Aorta (tissue), 5 donors: ENCODE measurements at regions not wholly inside any gene's neighbourhood (a gene's known extent, or its start where the extent isn't known, plus 50 kb on each side); places are given as distances from the start of the nearest gene placed in this dataset.

ENCODE experiments used
- ATAC-seq: fragments of 200-7000 bp; cut with Tn5 transposase; one replicate; pipeline ENCODE4 v1.9.1; 2022; ENCODE audit warnings: moderate library complexity; ENCODE audit not compliant: low FRiP score
- DNase-seq, 2 donors: peaks; one replicate each; pipeline ENCODE4 v3.0.0-alpha.2; 2020
- H3K27ac ChIP-seq, 2 donors: one replicate each; pipeline ENCODE4 v1.5.1; 2013; ENCODE audit warnings: low read length in 2 of 2, mild to moderate bottlenecking in 2 of 2, moderate library complexity in 2 of 2, control low read depth in 1 of 2, inconsistent platforms in 1 of 2, low read depth in 1 of 2
- H3K27me3 ChIP-seq, 2 donors: one replicate each; pipeline ENCODE4 v1.6.1; 2013; ENCODE audit warnings: control low read depth in 1 of 2, low read length in 1 of 2, mild to moderate bottlenecking in 1 of 2, moderate library complexity in 1 of 2; ENCODE audit not compliant: insufficient read depth in 2 of 2, control insufficient read depth in 1 of 2
- H3K36me3 ChIP-seq, 2 donors: one replicate each; pipeline ENCODE4 v1.6.1; 2013; ENCODE audit warnings: control low read depth in 1 of 2, low read length in 1 of 2, mild to moderate bottlenecking in 1 of 2; ENCODE audit not compliant: insufficient read depth in 2 of 2, control insufficient read depth in 1 of 2
- H3K4me1 ChIP-seq, 2 donors: one replicate each; pipeline ENCODE4 v1.6.1; 2013; ENCODE audit warnings: low read length in 2 of 2, control low read depth in 1 of 2, mild to moderate bottlenecking in 1 of 2, moderate library complexity in 1 of 2; ENCODE audit not compliant: insufficient read depth in 2 of 2, control insufficient read depth in 1 of 2
- H3K4me3 ChIP-seq, 2 donors: one replicate each; pipeline ENCODE4 v1.5.1; 2013; ENCODE audit warnings: low read length in 2 of 2, control low read depth in 1 of 2, mild to moderate bottlenecking in 1 of 2
- H3K9me3 ChIP-seq: one replicate; pipeline ENCODE4 v1.6.1; 2013; ENCODE audit warnings: mild to moderate bottlenecking, low read length; ENCODE audit not compliant: control insufficient read depth
- whole genome bisulfite sequencing, 2 donors: extraction: QIAGEN DNeasy Blood & Tissue Kit; methylation state at CpG; one replicate each; pipeline ENCODE4 v1.1.7; 2013; 5-methylcytosine and 5-hydroxymethylcytosine counted together
- intact Hi-C, 2 donors: fragments of 100-400 bp; cut with DNase I; formaldehyde crosslinking; loops; one replicate each; pipeline versions ENCODE4 v1.14.2 to v1.15.0; 2022
- donor health status: healthy with polysubstance abuse.
- donor health status: Bipolar disorder and iron deficiency.
- donor health status: DM: no; HTN: no; CAD: no.
- donor health status: DM: no; HTN: no; CAD: no.
- donor health status: DM: yes; HTN: yes; CAD: no.

DNA sequence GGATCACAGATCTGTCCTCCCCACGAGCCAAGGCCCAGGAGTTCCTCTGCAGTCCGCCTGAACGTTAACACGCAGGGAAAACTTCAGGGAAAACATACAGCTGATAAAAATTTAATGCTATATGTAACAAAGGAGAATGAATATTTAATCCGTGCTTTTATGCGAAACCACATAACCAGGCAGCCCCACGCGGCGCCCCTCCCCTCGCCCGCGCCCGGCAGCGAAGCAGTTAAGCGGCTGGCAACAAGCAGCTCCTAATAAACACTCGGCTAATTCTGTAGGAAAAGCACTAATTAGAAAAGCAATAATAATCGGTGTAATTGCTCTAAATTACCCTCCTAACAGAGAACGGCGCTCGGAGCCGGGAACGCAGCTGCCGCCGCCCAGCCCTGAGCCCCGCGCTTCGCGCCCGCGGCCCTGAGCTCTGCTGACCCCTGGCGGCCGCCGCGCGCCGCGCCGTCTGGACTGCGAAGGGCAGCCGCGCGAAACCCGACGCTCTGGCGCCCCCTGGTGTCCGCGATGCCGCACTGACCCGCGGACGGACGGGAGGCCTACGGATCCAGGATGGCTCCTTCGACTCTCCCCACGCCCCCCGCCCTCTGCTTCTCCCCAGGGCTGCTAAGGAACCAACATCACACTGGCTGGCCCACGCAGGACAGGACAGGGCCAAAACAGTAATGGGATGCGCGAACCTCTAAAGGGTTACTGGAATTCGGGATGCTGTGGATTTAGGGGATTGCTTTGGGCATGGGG is 181.4 kb downstream of the SMAD2 start:
- intact Hi-C loops, result loop anchor here (5.0 kb wide), 3 partner anchors 532 to 697 kb away; no protein-coding TSS in a partner anchor
- H3K27me3 ChIP-seq, result no peaks in the 10 kb centered on the region
- no peak overlapping the region for H3K27ac ChIP-seq
- no peaks in the 10 kb centered on the region for H3K36me3 ChIP-seq
- 6 to 8% methylated on average over 60 of the region's 60 CpGs for WGBS, 2 donors
- no peaks in the 10 kb centered on the region for H3K9me3 ChIP-seq
- H3K4me3 ChIP-seq, result peak overlapping the region in 1 of 2 donors; percentile 22
- DNase-seq (peak; percentile 79 to 95), ATAC-seq (peak; percentile 95)
- no peaks in the 10 kb centered on the region for H3K4me1 ChIP-seq

DNA sequence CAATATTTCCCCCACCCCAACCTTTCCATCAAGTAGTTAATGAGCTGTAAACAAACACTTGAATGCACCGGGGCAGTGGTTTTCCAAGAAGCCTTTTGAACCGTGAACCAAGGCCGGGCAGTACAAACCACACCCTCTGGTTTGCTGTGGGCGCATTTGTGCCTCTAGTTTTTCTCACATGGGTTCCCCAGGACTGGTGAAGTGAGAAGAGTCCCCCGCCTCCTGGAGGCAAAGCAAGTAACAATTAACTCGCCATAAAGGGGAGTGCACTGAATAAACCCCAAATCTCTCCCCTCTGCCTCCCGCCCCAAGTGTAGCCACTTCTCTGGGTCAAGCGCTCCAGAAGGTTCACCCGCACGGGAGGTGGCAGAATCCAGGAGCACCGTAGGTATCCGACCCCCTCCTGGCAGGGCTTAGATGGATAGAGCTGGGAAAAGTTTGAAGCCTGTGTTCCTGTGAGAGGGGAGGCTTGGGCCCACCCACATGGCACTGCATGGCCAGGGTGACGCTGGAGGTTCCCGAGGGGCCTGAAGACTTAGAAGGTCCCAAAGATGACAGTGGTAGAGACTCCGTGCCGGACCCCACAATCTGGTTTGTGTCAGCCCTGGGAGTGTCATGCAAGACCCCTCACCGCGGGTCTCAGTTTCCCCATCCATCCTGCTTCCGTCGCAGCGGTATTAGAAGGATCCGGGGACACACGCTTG is 182.2 kb downstream of the SMAD2 start:
- no peaks in the 10 kb centered on the region for H3K36me3 ChIP-seq
- H3K27me3 ChIP-seq, result no peaks in the 10 kb centered on the region
- 69 to 71% methylated on average over 23 of the region's 23 CpGs for WGBS, 2 donors
- no peak overlapping the region for H3K27ac ChIP-seq
- H3K4me1 ChIP-seq, result no peaks in the 10 kb centered on the region
- DNase-seq (no peak), ATAC-seq (no peak)
- intact Hi-C loops, result loop anchor here (5.0 kb wide), 3 partner anchors 531 to 696 kb away; no protein-coding TSS in a partner anchor
- no peaks in the 10 kb centered on the region for H3K9me3 ChIP-seq
- no peak overlapping the region for H3K4me3 ChIP-seq

DNA sequence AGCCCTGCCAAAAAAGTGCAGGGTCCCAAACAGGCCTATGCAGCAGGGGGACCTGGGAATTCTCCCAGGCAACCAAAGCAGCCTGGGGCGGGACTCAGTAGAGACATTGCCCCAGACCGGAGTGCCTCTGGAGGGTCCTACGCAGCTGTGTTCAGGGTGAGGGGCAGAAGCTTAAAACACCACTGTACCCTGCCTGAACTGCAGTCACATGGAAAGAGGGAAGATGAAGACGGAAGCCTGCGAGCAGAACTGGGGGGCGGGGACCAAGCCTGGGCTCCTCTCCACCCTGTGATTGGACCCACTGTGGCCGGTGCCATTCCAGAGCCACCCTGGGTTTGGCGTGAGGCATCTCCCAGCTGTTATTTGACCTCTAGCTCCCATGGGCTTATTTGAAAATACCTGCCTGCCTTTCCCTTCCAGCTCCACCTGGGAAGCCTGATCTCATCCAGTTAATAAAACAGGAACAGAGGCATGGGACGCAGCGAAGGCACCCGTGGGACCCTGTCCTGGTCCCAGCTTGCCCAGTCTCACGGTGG is 183.1 kb downstream of the SMAD2 start:
- intact Hi-C loops, result loop anchor here (5.0 kb wide), 3 partner anchors 530 to 695 kb away; no protein-coding TSS in a partner anchor
- Histone ChIP-seq H3K27ac (no peak overlapping the region), H3K9me3 (no peaks in the 10 kb centered on the region), H3K36me3 (no peaks in the 10 kb centered on the region), H3K27me3 (no peaks in the 10 kb centered on the region), H3K4me1 (no peaks in the 10 kb centered on the region), H3K4me3 (no peak overlapping the region)
- 94% methylated on average over 12 of the region's 12 CpGs for WGBS, 2 donors
- no peak for DNase-seq
- ATAC-seq, result no peak

DNA sequence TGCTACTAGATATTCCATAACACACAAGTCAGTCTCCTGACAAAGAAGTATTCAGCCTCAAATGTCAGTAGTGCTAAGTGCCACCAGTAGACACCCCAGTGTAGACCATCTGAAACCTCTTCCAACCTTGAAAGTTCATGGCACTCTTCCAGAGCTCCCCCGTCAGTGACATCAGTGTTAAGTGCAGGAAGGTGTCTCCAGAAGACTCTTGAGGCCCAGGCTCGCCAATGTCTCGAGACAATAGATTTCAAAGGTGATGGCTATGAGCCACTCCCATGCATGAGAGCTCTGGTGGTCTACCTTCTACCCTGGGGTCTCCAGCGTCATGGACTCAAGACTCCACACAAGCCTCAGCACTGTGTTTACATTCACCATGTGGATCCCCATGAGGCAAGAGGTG is 183.8 kb downstream of the SMAD2 start:
- no peaks in the 10 kb centered on the region for H3K36me3 ChIP-seq
- no peak overlapping the region for H3K27ac ChIP-seq
- DNase-seq (no peak), ATAC-seq (no peak)
- intact Hi-C loops, result loop anchor here (5.0 kb wide), 3 partner anchors 529 to 694 kb away; no protein-coding TSS in a partner anchor
- WGBS, 2 donors, result 92 to 93% methylated on average over 4 of the region's 4 CpGs
- H3K27me3 ChIP-seq, result no peaks in the 10 kb centered on the region
- H3K9me3 ChIP-seq, result no peaks in the 10 kb centered on the region
- no peak overlapping the region for H3K4me3 ChIP-seq
- H3K4me1 ChIP-seq, result no peaks in the 10 kb centered on the region

DNA sequence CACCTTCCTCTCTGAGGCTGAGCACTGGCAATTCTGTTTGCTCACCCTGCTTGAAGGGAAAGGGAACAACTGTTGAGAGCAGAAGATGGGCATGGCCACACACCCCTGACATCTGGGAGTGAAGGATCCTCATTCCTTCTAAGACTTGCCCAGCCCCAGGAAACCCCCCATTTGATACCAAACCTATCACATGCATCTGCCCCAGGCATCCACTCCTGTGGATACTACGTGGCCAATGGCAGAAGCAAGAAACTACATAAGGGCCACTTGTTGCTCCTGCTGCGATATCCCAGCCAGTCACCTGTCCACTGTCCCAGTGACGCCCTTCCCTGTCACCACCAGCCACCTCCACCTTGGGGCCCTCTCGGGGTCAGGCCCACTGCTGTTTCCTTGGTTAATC is 185.2 kb downstream of the SMAD2 start:
- Histone ChIP-seq H3K4me3 (no peak overlapping the region), H3K4me1 (no peaks in the 10 kb centered on the region), H3K27ac (no peak overlapping the region), H3K27me3 (no peaks in the 10 kb centered on the region), H3K36me3 (no peaks in the 10 kb centered on the region), H3K9me3 (no peaks in the 10 kb centered on the region)
- no peak for ATAC-seq
- 83 to 86% methylated on average over 4 of the region's 4 CpGs for WGBS, 2 donors
- no peak for DNase-seq
- intact Hi-C loops, result loop anchor here (5.0 kb wide), 3 partner anchors 528 to 693 kb away; no protein-coding TSS in a partner anchor

DNA sequence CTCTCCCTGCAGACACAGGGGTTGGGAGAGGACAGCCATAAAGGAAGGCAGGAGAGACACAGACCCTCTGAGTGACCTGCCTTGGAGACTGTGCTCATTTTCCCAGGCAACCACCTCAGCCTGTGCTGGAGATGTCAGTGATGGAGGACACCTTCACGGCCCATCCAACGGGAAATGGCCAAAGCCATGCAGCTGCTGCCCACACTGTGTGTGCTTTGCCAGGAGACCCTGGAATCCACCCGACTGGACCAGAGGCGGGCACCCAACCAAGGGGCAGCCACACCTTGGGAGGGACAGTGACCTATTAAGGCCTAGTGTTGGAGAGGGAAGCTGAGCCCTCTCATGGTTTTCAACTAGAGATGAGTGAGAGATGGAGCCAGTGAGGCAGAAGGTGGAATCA is 192.5 kb downstream of the SMAD2 start:
- 92 to 94% methylated on average over 4 of the region's 4 CpGs for WGBS, 2 donors

DNA sequence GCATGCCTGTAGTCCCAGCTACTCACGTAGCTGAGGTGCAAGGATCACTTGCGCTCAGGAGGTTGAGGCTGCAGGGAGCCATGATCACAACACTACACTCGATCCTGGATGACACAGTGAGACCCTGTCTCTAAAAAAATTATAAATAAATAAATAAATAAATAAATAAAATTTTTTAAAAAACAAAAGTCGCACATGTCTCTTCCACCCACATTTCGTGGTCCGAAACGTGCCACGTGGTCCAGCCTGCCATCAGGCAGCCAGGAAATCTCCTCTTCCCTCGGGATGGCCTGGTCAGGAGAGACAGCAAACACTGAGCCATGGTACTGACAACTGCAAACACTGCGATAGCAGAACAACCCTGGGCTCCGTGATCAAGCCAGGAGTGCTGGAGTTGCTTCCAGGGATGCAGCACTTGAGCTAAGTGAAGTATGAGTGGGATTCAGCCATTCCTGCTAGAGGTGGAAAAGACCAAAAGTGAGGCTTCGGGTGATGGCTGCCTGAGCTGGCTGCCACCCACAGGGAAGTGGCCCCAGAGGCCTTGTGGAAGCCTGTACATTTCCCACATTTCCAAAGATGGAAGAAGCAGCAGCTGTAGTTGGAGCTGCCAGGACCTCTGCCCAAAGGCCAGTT is 193.1 kb downstream of the SMAD2 start:
- intact Hi-C loops, result no loop called here
- H3K36me3 ChIP-seq, result no peaks in the 10 kb centered on the region
- ATAC-seq (no peak), DNase-seq (no peak)
- peaks cover 0 to 3% of the 10 kb centered on the region in 2 donors for H3K27me3 ChIP-seq
- H3K27ac ChIP-seq, result no peak overlapping the region
- no peak overlapping the region for H3K4me3 ChIP-seq
- no peaks in the 10 kb centered on the region for H3K4me1 ChIP-seq
- 87 to 89% methylated on average over 12 of the region's 12 CpGs for WGBS, 2 donors
- H3K9me3 ChIP-seq, result peaks cover 6% of the 10 kb centered on the region

More for the DNA sequence above, 192.5 kb downstream of the SMAD2 start:
- intact Hi-C loops, result no loop called here
- ATAC-seq (no peak), DNase-seq (peak in 1 of 2 donors; percentile 31)
- Histone ChIP-seq H3K36me3 (no peaks in the 10 kb centered on the region), H3K4me3 (no peak overlapping the region), H3K9me3 (peaks cover 6% of the 10 kb centered on the region), H3K27me3 (peaks cover 0 to 3% of the 10 kb centered on the region in 2 donors), H3K27ac (no peak overlapping the region), H3K4me1 (no peaks in the 10 kb centered on the region)

DNA sequence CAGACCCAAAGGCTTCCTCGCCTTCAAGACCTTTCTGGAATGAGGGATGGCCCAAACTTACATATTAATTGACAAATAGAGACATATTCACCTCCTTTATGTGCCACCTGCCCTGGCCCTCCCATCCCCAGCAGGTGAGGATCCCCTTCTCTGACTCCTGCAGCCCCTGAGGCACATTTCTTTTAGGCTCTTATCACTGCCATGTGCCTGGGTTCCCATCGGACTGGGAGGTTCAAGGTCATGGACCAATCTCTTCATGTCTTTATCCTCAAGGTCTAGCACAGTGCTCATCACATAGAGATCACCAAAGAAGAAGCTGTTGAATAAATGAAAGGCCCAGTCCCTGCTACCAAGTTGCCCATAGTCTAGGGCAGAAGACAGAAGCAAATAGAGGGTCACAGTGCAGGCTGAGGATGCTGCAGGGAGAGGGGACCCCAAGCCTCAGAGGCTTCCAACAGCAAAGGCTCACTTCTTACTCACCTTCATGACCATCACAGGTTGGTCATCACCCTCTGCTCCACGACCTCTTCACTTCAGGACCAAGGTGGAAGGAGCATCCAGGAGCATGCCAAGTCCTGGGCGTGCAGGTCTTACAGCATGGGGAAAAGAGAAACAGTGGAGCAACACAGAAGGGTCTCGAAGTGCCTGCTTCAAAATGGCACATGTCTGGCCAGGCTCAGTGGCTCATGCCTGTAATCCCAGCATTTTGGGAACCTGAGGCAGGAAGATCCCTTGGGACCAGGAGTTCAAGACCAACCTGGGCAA is 193.9 kb downstream of the SMAD2 start:
- Histone ChIP-seq H3K27me3 (peaks cover 0 to 3% of the 10 kb centered on the region in 2 donors), H3K9me3 (peaks cover 6% of the 10 kb centered on the region), H3K36me3 (no peaks in the 10 kb centered on the region), H3K4me3 (no peak overlapping the region), H3K27ac (no peak overlapping the region), H3K4me1 (no peaks in the 10 kb centered on the region)
- intact Hi-C loops, result no loop called here
- ATAC-seq, result no peak
- DNase-seq, result no peak
- 68% methylated on average over 5 of the region's 5 CpGs for WGBS, 2 donors
